Muscle layer of colon (tissue), 2 donors: ENCODE measurements at regions not wholly inside any gene's neighbourhood (a gene's known extent, or its start where the extent isn't known, plus 50 kb on each side); places are given as distances from the start of the nearest gene placed in this dataset.

Experiments used
- H3K27ac ChIP-seq: one replicate; pipeline ENCODE4 v1.7.0; 2013; ENCODE audit warnings: low read depth, mild to moderate bottlenecking, low read length, moderate library complexity
- H3K27me3 ChIP-seq, 2 donors: one replicate each; pipeline ENCODE4 v1.7.0; 2013; ENCODE audit warnings: low read length in 2 of 2, mild to moderate bottlenecking in 2 of 2; ENCODE audit not compliant: insufficient read depth in 2 of 2, control insufficient read depth in 1 of 2
- H3K36me3 ChIP-seq: one replicate; pipeline ENCODE4 v1.7.0; 2013; ENCODE audit warnings: mild to moderate bottlenecking, low read length; ENCODE audit not compliant: insufficient read depth
- H3K4me1 ChIP-seq: one replicate; pipeline ENCODE4 v1.7.0; 2013; ENCODE audit warnings: mild to moderate bottlenecking, low read length; ENCODE audit not compliant: insufficient read depth
- H3K4me3 ChIP-seq, 2 donors: one replicate each; pipeline ENCODE4 v1.7.0; 2013; ENCODE audit warnings: low read length in 2 of 2, low read depth in 1 of 2, mild to moderate bottlenecking in 1 of 2, moderate library complexity in 1 of 2
- H3K9ac ChIP-seq: one replicate; pipeline ENCODE4 v1.7.0; 2013; ENCODE audit warnings: low read length
- H3K9me3 ChIP-seq: one replicate; pipeline ENCODE4 v1.7.0; 2013; ENCODE audit warnings: mild to moderate bottlenecking, low read length
- donor health status: abdominal sarcoma.
- donor health status: Adenocarcinoma of cecum.

- Histone ChIP-seq H3K36me3 (no peaks in the 10 kb centered on the region), H3K27me3 (no peaks in the 10 kb centered on the region), H3K4me1 (no peaks in the 10 kb centered on the region), H3K4me3 (no peak overlapping the region), H3K27ac (no peak overlapping the region), H3K9me3 (no peaks in the 10 kb centered on the region), H3K9ac (no peak overlapping the region)
These were observed 132.7 kb upstream of the APC start for GRCh38 chr5:112604732-112605630.

GRCh38 chr5:112608975-112609374, 128.7 kb upstream of the APC start:
- no peaks in the 10 kb centered on the region for H3K27me3 ChIP-seq
- H3K9me3 ChIP-seq: no peaks in the 10 kb centered on the region
- H3K27ac ChIP-seq: no peak overlapping the region
- H3K9ac ChIP-seq: no peak overlapping the region
- H3K4me1 ChIP-seq: no peaks in the 10 kb centered on the region
- no peaks in the 10 kb centered on the region for H3K36me3 ChIP-seq
- no peak overlapping the region for H3K4me3 ChIP-seq

- Histone ChIP-seq H3K27ac (no peak overlapping the region), H3K4me3 (no peak overlapping the region), H3K9me3 (no peaks in the 10 kb centered on the region), H3K9ac (no peak overlapping the region), H3K4me1 (no peaks in the 10 kb centered on the region), H3K27me3 (no peaks in the 10 kb centered on the region), H3K36me3 (no peaks in the 10 kb centered on the region)
These were observed 125.0 kb upstream of the APC start for GRCh38 chr5:112612663-112613062.

- Histone ChIP-seq H3K36me3 (no peaks in the 10 kb centered on the region), H3K27me3 (no peaks in the 10 kb centered on the region), H3K9ac (no peak overlapping the region), H3K4me1 (no peaks in the 10 kb centered on the region), H3K27ac (no peak overlapping the region), H3K4me3 (no peak overlapping the region), H3K9me3 (no peaks in the 10 kb centered on the region)
These were observed 123.4 kb upstream of the APC start for GRCh38 chr5:112614285-112614684.

- no peak overlapping the region for H3K27ac ChIP-seq
- H3K9ac ChIP-seq: no peak overlapping the region
These were observed 122.7 kb upstream of the APC start for GRCh38 chr5:112614986-112615385.

GRCh38 chr5:112616812-112617547, 120.7 kb upstream of the APC start:
- Histone ChIP-seq H3K36me3 (no peaks in the 10 kb centered on the region), H3K4me1 (no peaks in the 10 kb centered on the region), H3K27ac (no peak overlapping the region), H3K9ac (no peak overlapping the region), H3K4me3 (no peak overlapping the region), H3K9me3 (no peaks in the 10 kb centered on the region), H3K27me3 (no peaks in the 10 kb centered on the region)

More at GRCh38 chr5:112614986-112615385, 122.7 kb upstream of the APC start:
- no peaks in the 10 kb centered on the region for H3K4me1 ChIP-seq
- no peaks in the 10 kb centered on the region for H3K27me3 ChIP-seq
- no peaks in the 10 kb centered on the region for H3K9me3 ChIP-seq
- H3K36me3 ChIP-seq: no peaks in the 10 kb centered on the region
- H3K4me3 ChIP-seq: no peak overlapping the region

GRCh38 chr5:112625246-112625645, 112.4 kb upstream of the APC start:
- peaks cover 11% of the 10 kb centered on the region for H3K4me1 ChIP-seq
- no peak overlapping the region for H3K27ac ChIP-seq
- H3K4me3 ChIP-seq: no peak overlapping the region
- H3K36me3 ChIP-seq: no peaks in the 10 kb centered on the region
- H3K27me3 ChIP-seq: no peaks in the 10 kb centered on the region
- H3K9ac ChIP-seq: no peak overlapping the region
- no peaks in the 10 kb centered on the region for H3K9me3 ChIP-seq

GRCh38 chr5:112625689-112626438, 111.8 kb upstream of the APC start:
- H3K9me3 ChIP-seq: no peaks in the 10 kb centered on the region
- H3K4me1 ChIP-seq: peaks cover 11% of the 10 kb centered on the region
- H3K4me3 ChIP-seq: no peak overlapping the region
- H3K27me3 ChIP-seq: no peaks in the 10 kb centered on the region
- H3K36me3 ChIP-seq: no peaks in the 10 kb centered on the region
- H3K27ac ChIP-seq: no peak overlapping the region
- no peak overlapping the region for H3K9ac ChIP-seq

- H3K4me3 ChIP-seq: no peak overlapping the region
- no peak overlapping the region for H3K27ac ChIP-seq
- H3K27me3 ChIP-seq: no peaks in the 10 kb centered on the region
- no peaks in the 10 kb centered on the region for H3K36me3 ChIP-seq
- H3K9ac ChIP-seq: no peak overlapping the region
- peaks cover 11% of the 10 kb centered on the region for H3K4me1 ChIP-seq
- no peaks in the 10 kb centered on the region for H3K9me3 ChIP-seq
These were observed 111.0 kb upstream of the APC start for GRCh38 chr5:112626715-112627114.

- H3K36me3 ChIP-seq: no peaks in the 10 kb centered on the region
- no peak overlapping the region for H3K9ac ChIP-seq
- H3K4me3 ChIP-seq: peak overlapping the region in 1 of 2 donors; percentile 37
- no peaks in the 10 kb centered on the region for H3K9me3 ChIP-seq
- H3K4me1 ChIP-seq: peaks cover 11% of the 10 kb centered on the region
- H3K27me3 ChIP-seq: no peaks in the 10 kb centered on the region
- no peak overlapping the region for H3K27ac ChIP-seq
These were observed 109.3 kb upstream of the APC start for GRCh38 chr5:112628214-112628980.
